AG04450 (cell line): ENCODE measurements at regions not wholly inside any gene's neighbourhood (a gene's known extent, or its start where the extent isn't known, plus 50 kb on each side); places are given as distances from the start of the nearest gene placed in this dataset.
"Not testable (repeated sequence)": the region's sequence is repeated elsewhere in the genome, so short reads cannot be mapped to it uniquely, and the experiment has no call there.

Experiments used
- CTCF ChIA-PET: fragments of 300-600, 350-600 bp; formaldehyde crosslinking; extraction: SDS; loops from one replicate; lab custom pipeline; 2022; ENCODE audit warnings: antibody characterized with exemption, inconsistent platforms; lab: Charles Lee
- POLR2A ChIA-PET: fragments of 350-600 bp; formaldehyde crosslinking; extraction: SDS; loops from one replicate; lab custom pipeline; 2021; ENCODE audit warnings: antibody characterized with exemption, inconsistent platforms; lab: Yijun Ruan, JAX
- DNase-seq: peaks from one replicate; pipeline ENCODE4 v3.0.0-alpha.2; 2011; ENCODE audit warnings: low read depth, low spot score
- H3K27ac ChIP-seq: one replicate; pipeline ENCODE4 v1.5.1; 2012; ENCODE audit warnings: low read depth, low read length, control low read depth
- H3K27me3 ChIP-seq: one replicate; pipeline ENCODE4 v1.6.0; 2012; ENCODE audit warnings: low read length; ENCODE audit not compliant: control insufficient read depth, insufficient read depth
- H3K4me3 ChIP-seq: 2 replicates; pipeline ENCODE4 v1.5.1; 2011; ENCODE audit warnings: mild to moderate bottlenecking, low read depth, low read length, control low read depth
- H3K9me3 ChIP-seq: 2 replicates; pipeline ENCODE4 v1.5.1; 2012; ENCODE audit warnings: low read length; ENCODE audit not compliant: control insufficient read depth, insufficient read depth
- CTCF ChIP-seq: IDR thresholded peaks from 2 replicates; pipeline ENCODE4 v1.5.1; 2011; ENCODE audit warnings: low read depth, low read length, control low read depth, inconsistent platforms

GRCh38 chr9:13437866-13438265 is 158.4 kb upstream of the MPDZ start:
- ChIA-PET CTCF (interaction anchor here (0.6 to 6.2 kb wide), 4 partner anchors 10 to 16 kb away, joined by 3 to 40 read pairs (median 4); no protein-coding TSS in a partner anchor), POLR2A (no interaction called here)
- Histone ChIP-seq H3K4me3 (no peak overlapping the region), H3K27me3 (no peaks in the 10 kb centered on the region), H3K9me3 (no peaks in the 10 kb centered on the region), H3K27ac (no peak overlapping the region)
- DNase-seq = no peak
- TF ChIP-seq CTCF = no peak

DNA sequence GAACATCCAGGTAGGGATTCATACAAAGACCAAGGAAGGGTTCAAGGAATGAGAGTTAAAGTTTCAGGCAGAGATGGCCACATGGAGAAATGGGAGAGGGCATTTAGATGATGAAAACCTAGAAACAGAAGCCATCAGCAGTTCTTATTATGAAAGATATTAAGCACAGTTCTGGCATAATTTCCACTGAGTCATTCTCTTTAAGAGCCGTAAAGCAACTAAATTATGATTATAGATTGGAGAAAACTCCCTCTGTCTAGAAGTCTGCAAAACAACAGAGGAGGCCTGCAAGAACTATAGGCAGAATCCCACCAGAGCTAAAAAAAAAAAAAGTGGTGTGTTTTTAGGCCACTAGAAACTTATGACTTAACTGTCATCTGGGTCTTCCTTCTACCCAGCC is 157.1 kb upstream of the MPDZ start:
- CTCF ChIA-PET = interaction anchor here (1.0 to 6.2 kb wide), 2 partner anchors 9 to 992 kb away, joined by 3 to 40 read pairs; no protein-coding TSS in a partner anchor
- Histone ChIP-seq H3K27ac (no peak overlapping the region), H3K9me3 (no peaks in the 10 kb centered on the region), H3K27me3 (no peaks in the 10 kb centered on the region), H3K4me3 (no peak overlapping the region)
- DNase-seq = no peak
- POLR2A ChIA-PET = no interaction called here
- no peak for TF ChIP-seq CTCF

- H3K4me3 ChIP-seq, H3K9me3 ChIP-seq, POLR2A ChIA-PET, DNase-seq, CTCF ChIA-PET, H3K27ac ChIP-seq, H3K27me3 ChIP-seq: not testable (repeated sequence)
Measured at GRCh38 chr9:13433453-13433852, 154.0 kb upstream of the MPDZ start.

DNA sequence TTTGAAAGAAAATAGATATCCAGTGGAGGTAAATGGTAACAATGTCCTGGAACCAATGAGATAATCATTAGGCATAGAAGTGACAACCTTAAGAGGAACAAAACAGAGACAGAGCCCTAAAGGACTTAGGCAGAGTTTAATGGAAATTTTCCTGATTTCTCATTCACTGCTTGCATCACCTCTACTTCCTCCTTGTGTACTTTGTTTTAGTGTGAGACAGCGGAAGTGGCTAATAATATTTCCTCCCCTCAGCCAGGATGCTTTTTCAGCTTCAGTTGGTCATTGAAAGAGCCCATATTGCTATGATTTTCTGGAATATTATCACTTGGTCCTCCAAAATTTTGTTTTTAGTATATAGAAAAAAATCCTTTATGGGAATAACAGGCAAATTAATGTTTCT is 153.4 kb upstream of the MPDZ start:
- Histone ChIP-seq H3K27ac (no peak overlapping the region), H3K27me3 (no peaks in the 10 kb centered on the region), H3K4me3 (no peak overlapping the region), H3K9me3 (no peaks in the 10 kb centered on the region)
- ChIA-PET CTCF (no interaction called here), POLR2A (no interaction called here)
- no peak for DNase-seq
- TF ChIP-seq CTCF = no peak

- CTCF ChIA-PET = no interaction called here
- POLR2A ChIA-PET = no interaction called here
- no peak overlapping the region for H3K27ac ChIP-seq
Measured at GRCh38 chr9:13431692-13432091, 152.2 kb upstream of the MPDZ start.

More at GRCh38 chr9:13431692-13432091, 152.2 kb upstream of the MPDZ start:
- no peak for DNase-seq
- no peak overlapping the region for H3K4me3 ChIP-seq
- no peaks in the 10 kb centered on the region for H3K9me3 ChIP-seq
- no peak for TF ChIP-seq CTCF
- no peaks in the 10 kb centered on the region for H3K27me3 ChIP-seq
